Type B pancreatic cell (in vitro differentiated cells): ENCODE measurements at regions not wholly inside any gene's neighbourhood (a gene's known extent, or its start where the extent isn't known, plus 50 kb on each side); places are given as distances from the start of the nearest gene placed in this dataset.
"Not testable (repeated sequence)": the region's sequence is repeated elsewhere in the genome, so short reads cannot be mapped to it uniquely, and the experiment has no call there.

Source experiments
- DNase-seq: peaks from one replicate; pipeline ENCODE4 v3.0.0; 2021; ENCODE audit warnings: mixed read lengths; ENCODE audit not compliant: unreplicated experiment; ENCODE audit errors: extremely low spot score
- H3K27ac Mint-ChIP-seq: 2 replicates; pipeline ENCODE4 v1.8.0; 2021; ENCODE audit warnings: mild to moderate bottlenecking, mixed read lengths
- H3K27me3 Mint-ChIP-seq: 2 replicates; pipeline ENCODE4 v1.8.0; 2021; ENCODE audit warnings: mixed read lengths
- H3K36me3 Mint-ChIP-seq: 2 replicates; pipeline ENCODE4 v1.8.0; 2021; ENCODE audit warnings: mixed read lengths
- H3K4me1 Mint-ChIP-seq: one replicate; pipeline ENCODE4 v1.8.0; 2021; ENCODE audit warnings: mixed read lengths; ENCODE audit not compliant: unreplicated experiment
- H3K4me3 Mint-ChIP-seq: 2 replicates; pipeline ENCODE4 v1.8.0; 2021; ENCODE audit warnings: mild to moderate bottlenecking, mixed read lengths
- H3K9me3 Mint-ChIP-seq: 2 replicates; pipeline ENCODE4 v1.8.0; 2021; ENCODE audit warnings: mixed read lengths
- TF ChIP-seq, protein P1 (sequence below): fragments of 200-600 bp; sonication (generic); conservative IDR thresholded peaks from 2 replicates; pipeline ENCODE4 v1.5.0; 2021; ENCODE audit warnings: antibody characterized with exemption, mild to moderate bottlenecking

DNA sequence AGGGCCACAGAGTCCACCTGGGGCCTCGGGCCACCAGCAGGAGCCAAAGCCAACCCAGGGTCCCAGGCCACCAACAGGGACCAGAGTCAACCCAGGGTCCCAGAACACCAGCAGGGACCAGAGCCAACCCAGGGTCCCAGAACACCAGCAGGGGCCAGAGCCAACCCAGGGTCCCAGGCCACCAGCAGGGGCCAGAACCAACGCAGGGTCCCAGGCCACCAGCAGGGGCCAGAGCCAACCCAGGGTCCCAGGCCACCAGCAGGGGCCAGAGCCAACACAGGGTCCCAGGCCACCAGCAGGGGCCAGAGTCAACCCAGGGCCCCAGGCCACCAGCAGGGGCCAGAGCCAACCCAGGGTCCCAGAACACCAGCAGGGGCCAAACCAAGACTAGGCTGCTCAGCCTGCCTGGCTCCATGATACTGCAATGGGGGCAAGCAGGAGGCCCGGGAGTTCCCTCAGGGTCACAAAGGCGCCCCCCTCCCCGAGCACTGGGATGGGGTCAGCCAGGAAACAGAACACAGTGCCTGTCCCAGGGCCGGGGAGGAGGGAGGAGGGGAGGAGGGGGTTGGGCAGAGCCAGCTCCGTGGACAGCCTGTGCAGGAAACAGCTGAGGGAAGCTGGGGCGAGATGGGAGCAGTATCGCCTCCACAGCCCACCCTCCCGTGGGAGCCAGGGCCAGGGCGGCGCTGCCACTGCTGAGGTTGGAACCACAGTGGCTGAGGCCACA lies 62.0 kb upstream of the PRR5 start:
- no peak for DNase-seq
- TF ChIP-seq, protein P1, sequence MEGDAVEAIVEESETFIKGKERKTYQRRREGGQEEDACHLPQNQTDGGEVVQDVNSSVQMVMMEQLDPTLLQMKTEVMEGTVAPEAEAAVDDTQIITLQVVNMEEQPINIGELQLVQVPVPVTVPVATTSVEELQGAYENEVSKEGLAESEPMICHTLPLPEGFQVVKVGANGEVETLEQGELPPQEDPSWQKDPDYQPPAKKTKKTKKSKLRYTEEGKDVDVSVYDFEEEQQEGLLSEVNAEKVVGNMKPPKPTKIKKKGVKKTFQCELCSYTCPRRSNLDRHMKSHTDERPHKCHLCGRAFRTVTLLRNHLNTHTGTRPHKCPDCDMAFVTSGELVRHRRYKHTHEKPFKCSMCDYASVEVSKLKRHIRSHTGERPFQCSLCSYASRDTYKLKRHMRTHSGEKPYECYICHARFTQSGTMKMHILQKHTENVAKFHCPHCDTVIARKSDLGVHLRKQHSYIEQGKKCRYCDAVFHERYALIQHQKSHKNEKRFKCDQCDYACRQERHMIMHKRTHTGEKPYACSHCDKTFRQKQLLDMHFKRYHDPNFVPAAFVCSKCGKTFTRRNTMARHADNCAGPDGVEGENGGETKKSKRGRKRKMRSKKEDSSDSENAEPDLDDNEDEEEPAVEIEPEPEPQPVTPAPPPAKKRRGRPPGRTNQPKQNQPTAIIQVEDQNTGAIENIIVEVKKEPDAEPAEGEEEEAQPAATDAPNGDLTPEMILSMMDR: no peak
- Mint-ChIP-seq H3K4me1 (peaks cover 13% of the 10 kb centered on the region), H3K27me3 (no peaks in the 10 kb centered on the region), H3K9me3 (no peaks in the 10 kb centered on the region), H3K27ac (no peak overlapping the region), H3K4me3 (no peak overlapping the region), H3K36me3 (no peaks in the 10 kb centered on the region)

DNA sequence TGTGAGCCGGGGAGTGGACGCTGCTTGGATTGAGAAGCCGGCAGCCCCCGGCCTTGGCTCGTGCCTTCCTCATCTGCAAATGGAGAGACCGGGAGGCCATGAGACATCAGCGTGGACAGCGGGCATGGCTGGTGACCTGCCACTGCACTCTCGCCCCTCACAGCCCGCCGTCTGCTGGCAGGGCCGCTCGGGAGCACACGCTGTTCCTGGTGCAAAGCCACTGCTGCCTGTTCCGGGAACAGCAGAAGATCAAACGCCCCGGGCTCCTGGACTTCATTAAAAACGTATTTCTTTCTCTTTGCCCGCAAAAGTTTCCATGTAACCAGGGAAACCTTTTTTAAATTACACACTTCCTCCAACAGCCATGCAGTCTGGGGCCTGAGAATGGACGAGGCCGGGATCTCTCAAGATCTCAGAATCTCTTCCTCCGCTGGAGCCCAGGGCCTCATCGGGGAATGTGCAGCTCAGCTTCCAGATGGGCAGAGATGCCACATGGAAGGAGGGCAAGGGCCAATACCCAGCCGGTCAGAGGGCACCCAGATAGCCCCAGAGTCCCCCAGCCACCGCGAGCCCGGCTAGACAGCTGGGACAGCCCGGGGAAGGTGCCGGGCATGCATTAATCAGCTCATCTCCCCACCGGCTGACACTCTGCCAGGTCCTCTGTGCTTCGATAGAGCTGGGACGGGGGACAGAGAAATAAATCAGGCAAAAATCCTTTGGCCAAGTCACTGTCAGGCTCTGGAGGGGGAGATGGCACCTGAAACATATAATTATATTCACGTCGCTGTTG lies 62.8 kb upstream of the PRR5 start:
- Mint-ChIP-seq H3K27ac (peak overlapping the region; percentile 55), H3K27me3 (no peaks in the 10 kb centered on the region), H3K9me3 (no peaks in the 10 kb centered on the region), H3K36me3 (no peaks in the 10 kb centered on the region), H3K4me1 (peaks cover 11% of the 10 kb centered on the region), H3K4me3 (no peak overlapping the region)
- DNase-seq: no peak
- TF ChIP-seq, protein P1: no peak

DNA sequence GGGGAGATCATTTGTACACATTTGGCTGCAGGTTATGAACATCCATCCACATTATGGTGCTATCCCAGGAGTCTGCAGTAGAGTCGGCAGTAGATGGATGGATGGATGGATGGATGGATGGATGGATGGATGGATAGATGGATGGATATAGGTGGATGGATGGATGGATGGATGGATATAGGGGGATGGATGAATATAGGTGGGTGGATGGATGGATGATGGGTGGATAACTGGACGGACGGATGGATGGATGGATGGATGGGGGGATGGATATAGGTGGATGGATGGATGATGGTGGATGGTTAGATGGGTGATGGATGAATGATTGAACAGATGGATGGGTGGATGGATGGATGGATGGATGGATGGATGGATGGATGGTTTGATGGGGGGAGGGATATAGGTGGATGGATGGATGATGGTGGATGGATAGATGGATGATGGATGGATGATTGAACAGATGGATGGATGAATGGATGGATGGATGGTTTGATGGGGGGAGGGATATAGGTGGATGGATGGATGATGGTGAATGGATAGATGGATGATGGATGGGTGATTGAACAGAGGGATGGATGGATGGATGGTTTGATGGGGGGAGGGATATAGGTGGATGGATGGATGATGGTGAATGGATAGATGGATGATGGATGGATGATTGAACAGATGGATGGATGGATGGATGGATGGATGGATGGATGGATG lies 65.3 kb upstream of the PRR5 start:
- H3K27ac Mint-ChIP-seq, H3K36me3 Mint-ChIP-seq, H3K27me3 Mint-ChIP-seq, H3K9me3 Mint-ChIP-seq, DNase-seq, H3K4me3 Mint-ChIP-seq: not testable (repeated sequence)
- peaks cover 11% of the 10 kb centered on the region for H3K4me1 Mint-ChIP-seq

DNA sequence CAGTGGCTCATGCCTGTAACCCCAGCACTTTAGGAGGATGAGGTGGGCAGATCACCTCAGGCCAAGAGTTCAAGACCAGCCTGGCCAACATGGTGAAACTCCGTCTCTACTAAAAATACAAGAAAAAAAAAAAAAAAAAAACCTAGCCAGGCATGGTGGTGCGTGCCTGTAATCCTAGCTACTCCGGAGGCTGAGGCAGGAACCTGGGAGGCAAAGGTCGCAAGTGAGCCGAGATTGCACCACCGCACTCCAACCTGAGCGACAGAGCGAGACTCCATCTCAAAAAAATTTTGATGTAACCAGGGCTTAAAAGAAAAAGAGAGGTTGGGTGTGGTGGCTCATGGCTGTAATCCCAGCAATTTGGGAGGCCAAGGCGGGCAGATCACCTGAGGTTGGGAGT lies 66.4 kb upstream of the PRR5 start:
- peaks cover 11% of the 10 kb centered on the region for H3K4me1 Mint-ChIP-seq
- not testable (repeated sequence) for H3K9me3 Mint-ChIP-seq, H3K4me3 Mint-ChIP-seq, H3K36me3 Mint-ChIP-seq, DNase-seq, H3K27me3 Mint-ChIP-seq, H3K27ac Mint-ChIP-seq

DNA sequence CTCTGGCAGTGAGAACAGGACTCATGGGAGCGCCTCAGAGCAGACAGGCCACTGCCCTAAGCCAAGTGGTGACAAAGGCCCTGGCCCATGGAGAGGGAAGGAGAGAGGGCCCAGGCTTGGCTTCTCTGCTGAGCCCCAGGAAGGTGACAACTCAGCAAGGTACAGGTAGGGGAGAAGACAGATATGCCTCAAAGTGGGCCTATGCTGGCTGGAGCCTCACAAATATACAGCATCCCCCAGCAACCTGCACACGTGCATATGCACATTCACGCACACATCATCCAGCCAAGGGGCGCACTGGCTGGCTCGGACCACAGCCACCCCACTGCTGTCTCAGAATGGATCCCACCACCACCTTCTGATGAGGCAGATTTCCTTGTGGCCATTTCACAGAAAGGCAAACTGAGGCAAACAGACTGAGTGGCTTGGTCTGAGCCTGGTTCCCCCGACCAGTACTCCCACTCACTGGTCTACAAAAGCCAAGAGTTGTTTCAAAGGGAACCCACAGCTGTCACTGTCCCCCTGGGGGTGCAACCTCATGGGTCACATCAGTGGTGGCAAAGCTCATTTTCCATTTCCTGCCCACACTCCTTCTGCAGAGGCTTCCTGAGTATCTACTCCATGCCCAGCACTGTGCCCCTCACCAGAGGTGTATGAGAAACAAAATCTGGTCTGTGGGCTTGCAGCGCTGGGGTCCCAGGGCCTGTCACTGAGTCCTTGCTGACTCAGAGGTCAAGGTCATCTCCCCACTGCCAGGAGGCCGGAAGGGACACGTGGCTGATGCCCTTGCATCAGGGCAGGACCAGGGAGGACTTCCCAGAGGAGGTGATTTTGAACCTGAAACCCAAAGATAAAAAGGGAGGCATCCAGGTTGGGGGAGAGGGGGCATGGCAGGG lies 67.3 kb upstream of the PRR5 start:
- Mint-ChIP-seq H3K27me3 (peaks cover 6% of the 10 kb centered on the region), H3K9me3 (peaks cover 4% of the 10 kb centered on the region)

More for the DNA sequence above, 67.3 kb upstream of the PRR5 start:
- Mint-ChIP-seq H3K36me3 (no peaks in the 10 kb centered on the region), H3K4me3 (no peak overlapping the region), H3K27ac (no peak overlapping the region), H3K4me1 (peaks cover 11% of the 10 kb centered on the region)
- no peak for DNase-seq
- TF ChIP-seq, protein P1: no peak
